DND-41 (cell line): ENCODE measurements at regions not wholly inside any gene's neighbourhood (a gene's known extent, or its start where the extent isn't known, plus 50 kb on each side); places are given as distances from the start of the nearest gene placed in this dataset.

Source experiments
- ATAC-seq: fragments of 200-7000 bp; cut with Tn5 transposase; 3 replicates; pipeline ENCODE4 v1.9.1; 2021; ENCODE audit warnings: low read depth; ENCODE audit not compliant: insufficient read depth
- DNase-seq: peaks from one replicate; pipeline ENCODE4 v3.0.0-alpha.2; 2020
- H2AFZ ChIP-seq: 2 replicates; pipeline ENCODE4 v1.6.0; 2012; ENCODE audit warnings: low read depth, low read length
- H3K27ac ChIP-seq: 2 replicates; pipeline ENCODE4 v1.5.1; 2012; ENCODE audit warnings: low read length, inconsistent platforms
- H3K27me3 ChIP-seq: fragments of 200-600 bp; sonication (generic); 2 replicates; pipeline ENCODE4 v1.6.0; 2012; ENCODE audit warnings: low read length, mild to moderate bottlenecking, inconsistent platforms; ENCODE audit not compliant: insufficient read depth, poor library complexity
- H3K36me3 ChIP-seq: 2 replicates; pipeline ENCODE4 v1.5.1; 2012; ENCODE audit warnings: low read length, inconsistent platforms; ENCODE audit not compliant: insufficient read depth
- H3K4me1 ChIP-seq: 2 replicates; pipeline ENCODE4 v1.5.1; 2012; ENCODE audit warnings: mild to moderate bottlenecking, low read length; ENCODE audit not compliant: insufficient read depth
- H3K4me2 ChIP-seq: 2 replicates; pipeline ENCODE4 v1.6.0; 2012; ENCODE audit warnings: mild to moderate bottlenecking, moderate library complexity, low read length, inconsistent platforms; ENCODE audit not compliant: insufficient read depth
- H3K4me3 ChIP-seq, 2 experiments: fragments of 200-600 bp in 1 of 2; shearing (Covaris generic) in 1 of 2; 2 replicates each; pipeline ENCODE4 v1.5.1; 2012 to 2016; ENCODE audit warnings: inconsistent platforms in 2 of 2, low read length in 2 of 2, mild to moderate bottlenecking in 2 of 2, low read depth in 1 of 2, moderate library complexity in 1 of 2
- H3K79me2 ChIP-seq: 2 replicates; pipeline ENCODE4 v1.6.0; 2012; ENCODE audit warnings: low read length, inconsistent platforms; ENCODE audit not compliant: insufficient read depth
- H3K9ac ChIP-seq: 2 replicates; pipeline ENCODE4 v1.6.0; 2012; ENCODE audit warnings: low read depth, mild to moderate bottlenecking, inconsistent platforms, low read length, moderate library complexity
- H3K9me3 ChIP-seq: 2 replicates; pipeline ENCODE4 v1.5.1; 2012; ENCODE audit warnings: low read length, moderate library complexity, mild to moderate bottlenecking, inconsistent platforms; ENCODE audit not compliant: insufficient read depth, severe bottlenecking
- H4K20me1 ChIP-seq: 2 replicates; pipeline ENCODE4 v1.6.0; 2012; ENCODE audit warnings: low read length; ENCODE audit not compliant: insufficient read depth
- CTCF ChIP-seq: IDR thresholded peaks from 2 replicates; pipeline ENCODE4 v1.5.1; 2012; ENCODE audit warnings: borderline replicate concordance, low read length, moderate library complexity, mild to moderate bottlenecking; ENCODE audit not compliant: poor library complexity, severe bottlenecking; ENCODE audit errors: extremely low read depth
- EZH2 ChIP-seq: IDR thresholded peaks from 3 replicates; pipeline ENCODE4 v1.6.1; 2012; ENCODE audit warnings: borderline replicate concordance, low read depth, mild to moderate bottlenecking, moderate library complexity, low read length, inconsistent platforms; ENCODE audit not compliant: severe bottlenecking

- no peaks in the 10 kb centered on the region for H4K20me1 ChIP-seq
- ATAC-seq (no peak), DNase-seq (no peak)
- no peak overlapping the region for H3K9ac ChIP-seq
- no peak for TF ChIP-seq EZH2
- no peak for TF ChIP-seq CTCF
- H3K36me3 ChIP-seq, result no peaks in the 10 kb centered on the region
- no peak overlapping the region for H3K4me2 ChIP-seq
- H3K27ac ChIP-seq, result no peak overlapping the region
- no peak overlapping the region for H2AFZ ChIP-seq
- H3K79me2 ChIP-seq, result no peaks in the 10 kb centered on the region
- H3K4me3 ChIP-seq, result no peak overlapping the region
- H3K27me3 ChIP-seq, result peaks cover 4% of the 10 kb centered on the region
- no peaks in the 10 kb centered on the region for H3K4me1 ChIP-seq
- H3K9me3 ChIP-seq, result no peaks in the 10 kb centered on the region
Measured at GRCh38 chr12:65598688-65599087, 225.6 kb upstream of the HMGA2 start.

GRCh38 chr12:65602253-65602609, 222.1 kb upstream of the HMGA2 start:
- no peaks in the 10 kb centered on the region for H3K4me1 ChIP-seq
- DNase-seq (no peak), ATAC-seq (no peak)
- H4K20me1 ChIP-seq, result no peaks in the 10 kb centered on the region
- no peak overlapping the region for H3K4me2 ChIP-seq
- H3K36me3 ChIP-seq, result no peaks in the 10 kb centered on the region
- no peaks in the 10 kb centered on the region for H3K9me3 ChIP-seq
- no peak overlapping the region for H3K27ac ChIP-seq
- TF ChIP-seq EZH2 (no peak), CTCF (no peak)
- H3K4me3 ChIP-seq, result no peak overlapping the region
- H3K27me3 ChIP-seq, result peaks cover 4% of the 10 kb centered on the region
- H3K9ac ChIP-seq, result no peak overlapping the region
- no peak overlapping the region for H2AFZ ChIP-seq
- no peaks in the 10 kb centered on the region for H3K79me2 ChIP-seq

- Histone ChIP-seq H3K9me3 (no peaks in the 10 kb centered on the region), H3K4me1 (no peaks in the 10 kb centered on the region), H3K36me3 (no peaks in the 10 kb centered on the region), H3K4me3 (no peak overlapping the region), H3K9ac (no peak overlapping the region), H4K20me1 (no peaks in the 10 kb centered on the region), H3K27ac (no peak overlapping the region), H3K4me2 (no peak overlapping the region), H3K79me2 (no peaks in the 10 kb centered on the region), H3K27me3 (peaks cover 1% of the 10 kb centered on the region), H2AFZ (no peak overlapping the region)
- TF ChIP-seq CTCF, result peak; percentile 50
- no peak for TF ChIP-seq EZH2
- ATAC-seq (peak; percentile 70), DNase-seq (peak; percentile 28)
Measured at GRCh38 chr12:65602610-65603295, 221.5 kb upstream of the HMGA2 start.
